Smooth muscle cell (in vitro differentiated cells): ENCODE measurements at regions not wholly inside any gene's neighbourhood (a gene's known extent, or its start where the extent isn't known, plus 50 kb on each side); places are given as distances from the start of the nearest gene placed in this dataset.

Source experiments
- DNase-seq: peaks from one replicate; lab custom pipeline; 2025; ENCODE audit not compliant: unreplicated experiment; lab: John Stamatoyannopoulos, UW
- H2AFZ ChIP-seq: fragments of 200-600 bp; sonication (generic); 2 replicates; pipeline ENCODE4 v1.6.0; 2016; ENCODE audit warnings: antibody characterized with exemption, low read depth, mild to moderate bottlenecking
- H3F3A ChIP-seq: fragments of 200-600 bp; sonication (generic); 2 replicates; pipeline ENCODE4 v1.6.0; 2017; ENCODE audit warnings: antibody characterized with exemption, low read depth
- H3K27ac ChIP-seq: fragments of 200-600 bp; sonication (generic); 2 replicates; pipeline ENCODE4 v1.5.1; 2016; ENCODE audit warnings: low read depth, mild to moderate bottlenecking
- H3K27me3 ChIP-seq: fragments of 200-600 bp; sonication (generic); 2 replicates; pipeline ENCODE4 v1.6.1; 2016; ENCODE audit warnings: low read depth, mild to moderate bottlenecking
- H3K36me3 ChIP-seq: fragments of 200-600 bp; sonication (generic); 2 replicates; pipeline ENCODE4 v1.5.1; 2016; ENCODE audit warnings: low read depth
- H3K4me1 ChIP-seq: fragments of 200-600 bp; sonication (generic); 2 replicates; pipeline ENCODE4 v1.5.1; 2016; ENCODE audit warnings: low read depth
- H3K4me2 ChIP-seq: fragments of 200-600 bp; sonication (generic); 2 replicates; pipeline ENCODE4 v1.6.0; 2016; ENCODE audit warnings: mild to moderate bottlenecking
- H3K4me3 ChIP-seq: fragments of 200-600 bp; sonication (generic); 2 replicates; pipeline ENCODE4 v1.5.1; 2016; ENCODE audit warnings: mild to moderate bottlenecking
- H3K79me2 ChIP-seq: fragments of 200-600 bp; sonication (generic); 2 replicates; pipeline ENCODE4 v1.6.0; 2016; ENCODE audit warnings: low read depth, mild to moderate bottlenecking
- H3K9ac ChIP-seq: fragments of 200-600 bp; sonication (generic); 2 replicates; pipeline ENCODE4 v1.6.0; 2016; ENCODE audit warnings: low read depth
- H3K9me3 ChIP-seq: fragments of 200-600 bp; sonication (generic); replicated peaks from 2 replicates; pipeline ENCODE4 v1.5.1; 2016; ENCODE audit warnings: low read depth
- H4K20me1 ChIP-seq: fragments of 200-600 bp; sonication (generic); 2 replicates; pipeline ENCODE4 v1.6.0; 2016; ENCODE audit warnings: low read depth
- WGBS: methylation state at CpG from one replicate; pipeline ENCODE4 v1.1.7; 2016; ENCODE audit warnings: low lambda C conversion rate; 5-methylcytosine and 5-hydroxymethylcytosine counted together
- TF ChIP-seq, protein P1 (sequence below): fragments of 200-600 bp; sonication (generic); IDR thresholded peaks from 2 replicates; pipeline ENCODE4 v1.5.1; 2017; ENCODE audit warnings: borderline replicate concordance, mild to moderate bottlenecking, antibody characterized with exemption; ENCODE audit not compliant: insufficient read depth, poor library complexity, severe bottlenecking

DNA sequence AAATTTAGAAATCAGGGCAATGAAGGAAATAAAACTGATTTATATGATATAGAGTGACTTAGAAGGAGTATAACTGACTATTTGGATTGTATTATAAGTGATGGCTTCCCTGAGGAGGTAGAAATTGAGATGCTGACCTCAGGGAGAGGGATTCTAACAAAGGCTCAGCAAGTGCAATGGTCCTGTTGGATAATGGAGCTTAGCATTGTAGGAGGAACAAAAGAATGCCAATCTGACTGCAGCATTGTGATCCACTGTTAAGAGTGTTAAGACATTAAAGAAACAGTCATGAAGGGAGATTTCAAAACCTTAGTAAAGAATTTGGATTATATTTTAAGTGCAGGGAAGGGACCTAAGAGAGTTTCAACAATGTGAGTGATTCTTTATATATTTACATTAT lies 158.4 kb upstream of the NAALADL2 start:
- Histone ChIP-seq H3K4me1 (no peaks in the 10 kb centered on the region), H3K4me3 (no peak overlapping the region), H3K27ac (no peak overlapping the region), H3K79me2 (no peaks in the 10 kb centered on the region), H3K36me3 (no peaks in the 10 kb centered on the region), H3K9ac (no peak overlapping the region), H4K20me1 (no peaks in the 10 kb centered on the region), H3K9me3 (no peaks in the 10 kb centered on the region), H3F3A (no peaks in the 10 kb centered on the region), H2AFZ (no peak overlapping the region), H3K4me2 (no peak overlapping the region), H3K27me3 (no peaks in the 10 kb centered on the region)
- no peak for DNase-seq
- TF ChIP-seq, protein P1, sequence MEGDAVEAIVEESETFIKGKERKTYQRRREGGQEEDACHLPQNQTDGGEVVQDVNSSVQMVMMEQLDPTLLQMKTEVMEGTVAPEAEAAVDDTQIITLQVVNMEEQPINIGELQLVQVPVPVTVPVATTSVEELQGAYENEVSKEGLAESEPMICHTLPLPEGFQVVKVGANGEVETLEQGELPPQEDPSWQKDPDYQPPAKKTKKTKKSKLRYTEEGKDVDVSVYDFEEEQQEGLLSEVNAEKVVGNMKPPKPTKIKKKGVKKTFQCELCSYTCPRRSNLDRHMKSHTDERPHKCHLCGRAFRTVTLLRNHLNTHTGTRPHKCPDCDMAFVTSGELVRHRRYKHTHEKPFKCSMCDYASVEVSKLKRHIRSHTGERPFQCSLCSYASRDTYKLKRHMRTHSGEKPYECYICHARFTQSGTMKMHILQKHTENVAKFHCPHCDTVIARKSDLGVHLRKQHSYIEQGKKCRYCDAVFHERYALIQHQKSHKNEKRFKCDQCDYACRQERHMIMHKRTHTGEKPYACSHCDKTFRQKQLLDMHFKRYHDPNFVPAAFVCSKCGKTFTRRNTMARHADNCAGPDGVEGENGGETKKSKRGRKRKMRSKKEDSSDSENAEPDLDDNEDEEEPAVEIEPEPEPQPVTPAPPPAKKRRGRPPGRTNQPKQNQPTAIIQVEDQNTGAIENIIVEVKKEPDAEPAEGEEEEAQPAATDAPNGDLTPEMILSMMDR = no peak

DNA sequence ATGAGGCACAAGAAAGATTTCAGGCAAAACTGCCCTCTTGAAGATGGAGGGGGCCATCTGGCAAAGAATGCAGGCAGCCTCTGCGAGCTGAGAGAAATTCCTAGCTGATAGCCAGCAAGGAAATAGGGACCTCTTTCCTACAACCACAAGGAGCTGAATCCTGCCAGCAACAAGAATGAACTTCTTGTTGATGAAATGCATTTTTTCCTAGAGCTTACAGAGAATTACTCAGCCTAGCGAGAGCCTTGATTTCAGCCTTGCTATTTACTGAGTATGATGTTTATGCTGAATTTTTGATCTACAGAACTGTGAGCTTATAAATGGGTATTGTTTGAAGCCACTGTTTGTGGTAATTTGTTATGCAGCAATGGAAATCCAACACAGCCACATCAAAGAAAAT lies 148.5 kb upstream of the NAALADL2 start:
- Histone ChIP-seq H4K20me1 (no peaks in the 10 kb centered on the region), H3K4me2 (no peak overlapping the region), H3F3A (no peaks in the 10 kb centered on the region), H3K27ac (no peak overlapping the region), H2AFZ (no peak overlapping the region), H3K9me3 (no peaks in the 10 kb centered on the region), H3K4me3 (no peak overlapping the region), H3K27me3 (no peaks in the 10 kb centered on the region), H3K36me3 (no peaks in the 10 kb centered on the region), H3K9ac (no peak overlapping the region), H3K79me2 (no peaks in the 10 kb centered on the region), H3K4me1 (no peaks in the 10 kb centered on the region)
- TF ChIP-seq, protein P1 = no peak
- WGBS = 68% methylated on average over 2 of the region's 2 CpGs
- no peak for DNase-seq

DNA sequence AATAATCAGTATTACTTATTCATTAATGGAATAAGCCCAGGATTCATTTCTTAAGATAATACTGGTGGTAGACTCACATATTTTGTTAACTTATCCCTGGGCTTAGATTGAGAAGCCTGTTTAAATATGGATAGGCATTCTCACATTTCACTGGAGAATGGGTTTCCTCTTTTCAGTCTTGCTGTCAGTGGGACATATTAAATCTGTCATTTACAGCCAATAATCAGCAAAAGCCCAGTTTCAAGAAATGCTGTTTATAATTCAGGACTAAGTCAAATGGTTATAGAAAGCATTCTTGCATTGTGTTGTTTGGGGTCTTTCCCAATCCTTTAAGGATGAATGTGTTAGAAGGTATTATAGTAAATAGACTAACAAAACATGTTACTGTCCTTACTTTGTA lies 143.7 kb upstream of the NAALADL2 start:
- H3F3A ChIP-seq = no peaks in the 10 kb centered on the region
- DNase-seq = no peak
- H2AFZ ChIP-seq = no peak overlapping the region
- H3K4me3 ChIP-seq = no peak overlapping the region
- no peaks in the 10 kb centered on the region for H3K27me3 ChIP-seq
- H3K4me2 ChIP-seq = no peak overlapping the region
- H4K20me1 ChIP-seq = no peaks in the 10 kb centered on the region
- H3K27ac ChIP-seq = no peak overlapping the region
- no peak overlapping the region for H3K9ac ChIP-seq
- TF ChIP-seq, protein P1 = no peak
- no peaks in the 10 kb centered on the region for H3K79me2 ChIP-seq
- no peaks in the 10 kb centered on the region for H3K36me3 ChIP-seq
- H3K4me1 ChIP-seq = no peaks in the 10 kb centered on the region
- H3K9me3 ChIP-seq = no peaks in the 10 kb centered on the region

- 94% methylated on average over 2 of the region's 2 CpGs for WGBS
- H3F3A ChIP-seq = no peaks in the 10 kb centered on the region
- H3K4me2 ChIP-seq = no peak overlapping the region
- no peaks in the 10 kb centered on the region for H3K27me3 ChIP-seq
- no peak overlapping the region for H3K9ac ChIP-seq
- no peaks in the 10 kb centered on the region for H4K20me1 ChIP-seq
- TF ChIP-seq, protein P1 = no peak
- no peaks in the 10 kb centered on the region for H3K36me3 ChIP-seq
- DNase-seq = no peak
- H2AFZ ChIP-seq = no peak overlapping the region
- H3K9me3 ChIP-seq = no peaks in the 10 kb centered on the region
- H3K4me3 ChIP-seq = no peak overlapping the region
- no peak overlapping the region for H3K27ac ChIP-seq
- H3K79me2 ChIP-seq = no peaks in the 10 kb centered on the region
- H3K4me1 ChIP-seq = no peaks in the 10 kb centered on the region
Observed at GRCh38 chr3:174716956-174717505, 142.1 kb upstream of the NAALADL2 start.
